Ovary (tissue), 3 donors: ENCODE measurements at regions not wholly inside any gene's neighbourhood (a gene's known extent, or its start where the extent isn't known, plus 50 kb on each side); places are given as distances from the start of the nearest gene placed in this dataset.

ENCODE experiments used
- CTCF ChIP-seq, 3 donors: fragments of 450-650 bp in 2 of 3; fragments of 200-600 bp in 1 of 3; IDR thresholded peaks; one replicate each; pipeline versions ENCODE4 v1.5.1 to v1.8.0; 2016 to 2022; ENCODE audit warnings: antibody characterized with exemption in 3 of 3, mild to moderate bottlenecking in 1 of 3
- EP300 ChIP-seq: sonication (generic); formaldehyde crosslinking; IDR thresholded peaks from one replicate; pipeline ENCODE4 v1.6.1; 2017; ENCODE audit warnings: antibody characterized with exemption
- POLR2A ChIP-seq: fragments of 450-650 bp; IDR thresholded peaks from one replicate; pipeline ENCODE4 v1.6.1; 2017; ENCODE audit warnings: antibody characterized with exemption, mild to moderate bottlenecking, moderate library complexity
- donor health status: DM: no; HTN: no; CAD: no.

- TF ChIP-seq CTCF (IDR thresholded peaks at IDR 0.05) (no peak), POLR2A (no peak), EP300 (no peak)
Observed at GRCh38 chr2:186427970-186428369, 58.1 kb upstream of the ZC3H15 start.
